ENCODE measurements at regions not wholly inside any gene's neighbourhood (a gene's known extent, or its start where the extent isn't known, plus 50 kb on each side); places are given as distances from the start of the nearest gene placed in this dataset.

DNA sequence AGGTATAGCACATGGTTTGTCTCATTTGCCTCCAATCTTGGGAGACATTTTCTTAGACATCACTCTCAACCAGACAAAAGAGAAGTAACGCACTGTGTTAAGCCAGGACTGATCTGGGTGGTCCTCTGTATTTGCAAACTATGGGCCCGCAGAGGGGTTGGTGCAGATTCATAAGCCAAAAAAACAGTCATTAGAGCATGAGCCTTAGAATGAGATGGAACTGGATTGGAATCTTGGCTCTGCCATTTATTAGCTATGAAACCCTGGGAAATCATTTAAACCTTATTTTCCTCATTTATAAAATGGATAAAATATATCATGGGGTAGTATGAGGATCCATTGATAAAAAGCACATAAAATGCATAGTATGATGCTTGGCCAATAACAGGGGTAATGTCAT, 213.5 kb upstream of the APCDD1 start:
- H3K36me3 Mint-ChIP-seq (ENCODE audit: low read depth): no peaks in the 10 kb centered on the region; the same call in 2 of the 3 replicates
- H3K36me3 ChIP-seq (ENCODE audit: insufficient read depth): no peaks in the 10 kb centered on the region
- H3K4me3 ChIP-seq: no peak overlapping the region
- no peak overlapping the region for H3K27ac ChIP-seq (ENCODE audit: low read depth)
- no peak overlapping the region for H3K4me2 ChIP-seq
- H3F3A ChIP-seq (replicated peaks; ENCODE audit: low read depth): no peaks in the 10 kb centered on the region
- H3K4me3 Mint-ChIP-seq: no peak overlapping the region
- peaks cover 5% of the 10 kb centered on the region for H3K27me3 Mint-ChIP-seq (ENCODE audit: insufficient read depth, low read depth, poor library complexity)
- H3K27me3 ChIP-seq (ENCODE audit: insufficient read depth): no peaks in the 10 kb centered on the region
- no peaks in the 10 kb centered on the region for H3K9me3 Mint-ChIP-seq
- H3K79me2 ChIP-seq (replicated peaks; ENCODE audit: insufficient read depth): no peaks in the 10 kb centered on the region
- no peak overlapping the region for H3K27ac Mint-ChIP-seq
- H4K20me1 ChIP-seq (replicated peaks; ENCODE audit: insufficient read depth): no peaks in the 10 kb centered on the region
- ATAC-seq (no peak), DNase-seq (ENCODE audit: low spot score) (no peak)
- H3K4me1 ChIP-seq (ENCODE audit: insufficient read depth): no peaks in the 10 kb centered on the region
- peaks cover 9% of the 10 kb centered on the region; the same call in 1 of the 2 replicates for H3K9me2 ChIP-seq (ENCODE audit: insufficient read depth)
- peaks cover 8% of the 10 kb centered on the region; the same call in 2 of the 3 replicates for H3K4me1 Mint-ChIP-seq
- H2AFZ ChIP-seq: no peak overlapping the region
- TF ChIP-seq ZNF462 (CRISPR knock-in tag; IDR thresholded peaks at IDR 0.05) (no peak), EZH2phosphoT487 (IDR thresholded peaks at IDR 0.05; ENCODE audit: unreplicated experiment) (no peak), ZNF331 (CRISPR knock-in tag; IDR thresholded peaks at IDR 0.05; ENCODE audit: low read depth) (no peak), CREB1 (CRISPR knock-in tag; IDR thresholded peaks at IDR 0.05; ENCODE audit: low read depth) (no peak), EZH2 (IDR thresholded peaks at IDR 0.05; ENCODE audit: low read depth, unreplicated experiment) (no peak), JUNB (IDR thresholded peaks at IDR 0.05; ENCODE audit: unreplicated experiment) (no peak), ZNF114 (CRISPR knock-in tag; IDR thresholded peaks at IDR 0.05) (no peak), ETS1 (IDR thresholded peaks at IDR 0.05) (no peak), POLR2AphosphoS5 (IDR thresholded peaks at IDR 0.05; ENCODE audit: low read depth) (no peak), STAT1 (IDR thresholded peaks at IDR 0.05; ENCODE audit: unreplicated experiment) (no peak), NANOG (IDR thresholded peaks at IDR 0.05; ENCODE audit: borderline replicate concordance) (no peak), REST (IDR thresholded peaks at IDR 0.05; ENCODE audit: unreplicated experiment) (no peak)
- TF ChIP-seq, protein P1, sequence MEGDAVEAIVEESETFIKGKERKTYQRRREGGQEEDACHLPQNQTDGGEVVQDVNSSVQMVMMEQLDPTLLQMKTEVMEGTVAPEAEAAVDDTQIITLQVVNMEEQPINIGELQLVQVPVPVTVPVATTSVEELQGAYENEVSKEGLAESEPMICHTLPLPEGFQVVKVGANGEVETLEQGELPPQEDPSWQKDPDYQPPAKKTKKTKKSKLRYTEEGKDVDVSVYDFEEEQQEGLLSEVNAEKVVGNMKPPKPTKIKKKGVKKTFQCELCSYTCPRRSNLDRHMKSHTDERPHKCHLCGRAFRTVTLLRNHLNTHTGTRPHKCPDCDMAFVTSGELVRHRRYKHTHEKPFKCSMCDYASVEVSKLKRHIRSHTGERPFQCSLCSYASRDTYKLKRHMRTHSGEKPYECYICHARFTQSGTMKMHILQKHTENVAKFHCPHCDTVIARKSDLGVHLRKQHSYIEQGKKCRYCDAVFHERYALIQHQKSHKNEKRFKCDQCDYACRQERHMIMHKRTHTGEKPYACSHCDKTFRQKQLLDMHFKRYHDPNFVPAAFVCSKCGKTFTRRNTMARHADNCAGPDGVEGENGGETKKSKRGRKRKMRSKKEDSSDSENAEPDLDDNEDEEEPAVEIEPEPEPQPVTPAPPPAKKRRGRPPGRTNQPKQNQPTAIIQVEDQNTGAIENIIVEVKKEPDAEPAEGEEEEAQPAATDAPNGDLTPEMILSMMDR (conservative IDR thresholded peaks at IDR 0.05; ENCODE audit: low read depth in 2 of 2): no peak
